HepG2 (cell line): ENCODE measurements at regions not wholly inside any gene's neighbourhood (a gene's known extent, or its start where the extent isn't known, plus 50 kb on each side); places are given as distances from the start of the nearest gene placed in this dataset.

ENCODE experiments used
- ATAC-seq: fragments of 200-7000 bp; cut with Tn5 transposase; 3 replicates; pipeline ENCODE4 v1.9.1; 2020; ENCODE audit warnings: mild to moderate bottlenecking, moderate library complexity
- BruUV-seq: library from RNA; stranded (reverse); fragments of 400-500 nt; replicated peaks from 2 replicates; lab custom pipeline; 2021; lab: Mats Ljungman, UMichigan
- CTCF ChIA-PET: fragments of 300-600 bp; formaldehyde crosslinking; extraction: SDS; loops from one replicate; lab custom pipeline; 2021; ENCODE audit warnings: low total read pairs, inconsistent platforms, low intra/inter-chr PET ratio; lab: Yijun Ruan, JAX
- POLR2A ChIA-PET: fragments of 350-600 bp; sonication (Branson Sonifier 250); formaldehyde crosslinking; loops from one replicate; lab custom pipeline; 2020; ENCODE audit warnings: antibody characterized with exemption, inconsistent platforms; lab: Yijun Ruan, JAX
- DNase-seq: peaks from one replicate; pipeline ENCODE4 v3.0.0-alpha.2; 2015; ENCODE audit warnings: low spot score
- FAIRE-seq: peaks from 3 replicates; lab custom pipeline; 2011; peaks lifted over from hg19 to GRCh38; lab: Jason Lieb, UNC
- H2AFZ ChIP-seq: one replicate; pipeline ENCODE4 v1.6.1; 2011; ENCODE audit warnings: low read length, inconsistent platforms
- H3K27ac ChIP-seq: fragments of 300-600 bp; 3 replicates; pipeline ENCODE4 v1.8.0; 2011; ENCODE audit warnings: mixed run types, mild to moderate bottlenecking, mixed read lengths, low read length, inconsistent platforms; ENCODE audit not compliant: insufficient read depth; ENCODE audit errors: extremely low read length
- H3K27me3 ChIP-seq, 2 experiments: fragments of 200-600 bp in 1 of 2; 2 replicates in 1 of 2; 3 replicates in 1 of 2; pipeline versions ENCODE4 v1.6.0 to v1.8.0; 2011; ENCODE audit warnings: low read length in 2 of 2, mild to moderate bottlenecking in 2 of 2, moderate library complexity in 2 of 2, inconsistent platforms in 1 of 2; ENCODE audit not compliant: insufficient read depth in 2 of 2, control insufficient read depth in 1 of 2
- H3K36me3 ChIP-seq, 2 experiments: fragments of 200-600 bp in 1 of 2; replicated peaks in 1 of 2; 2 replicates in 1 of 2; 3 replicates in 1 of 2; pipeline versions ENCODE4 v1.5.1 to v1.8.0; 2011; ENCODE audit warnings: low read length in 2 of 2, inconsistent platforms in 1 of 2; ENCODE audit not compliant: insufficient read depth in 2 of 2, control insufficient read depth in 1 of 2
- H3K4me1 ChIP-seq: 2 replicates; pipeline ENCODE4 v1.5.1; 2012; ENCODE audit warnings: low read length, inconsistent platforms; ENCODE audit not compliant: insufficient read depth
- H3K4me2 ChIP-seq: 2 replicates; pipeline ENCODE4 v1.6.0; 2011; ENCODE audit warnings: low read depth, low read length, inconsistent platforms
- H3K4me3 ChIP-seq, 3 experiments: fragments of 200-600 bp in 1 of 3; sonication (generic), shearing (Covaris generic) in 1 of 3; replicated peaks in 1 of 3; 2 replicates each; pipeline ENCODE4 v1.5.1; 2011 to 2016; ENCODE audit warnings: low read length in 3 of 3, inconsistent platforms in 2 of 3, low read depth in 2 of 3, mild to moderate bottlenecking in 2 of 3, control low read depth in 1 of 3, mixed read lengths in 1 of 3; ENCODE audit not compliant: insufficient read depth in 1 of 3
- H3K79me2 ChIP-seq: one replicate; pipeline ENCODE4 v1.6.1; 2011; ENCODE audit warnings: low read length, inconsistent platforms; ENCODE audit not compliant: insufficient read depth
- H3K9ac ChIP-seq: 2 replicates; pipeline ENCODE4 v1.6.0; 2011; ENCODE audit warnings: mild to moderate bottlenecking, low read depth, low read length, inconsistent platforms; ENCODE audit not compliant: insufficient read depth
- H3K9me3 ChIP-seq: 2 replicates; pipeline ENCODE4 v1.5.1; 2012; ENCODE audit warnings: mild to moderate bottlenecking, low read length
- H4K20me1 ChIP-seq: 2 replicates; pipeline ENCODE4 v1.6.0; 2011; ENCODE audit warnings: inconsistent platforms, mild to moderate bottlenecking, low read length, moderate library complexity; ENCODE audit not compliant: insufficient read depth
- CCDC6 ChIP-seq: sonication (generic); formaldehyde crosslinking; IDR thresholded peaks from 2 replicates; pipeline ENCODE4 v1.8.1; 2022; ENCODE audit warnings: mild to moderate bottlenecking, missing genetic modification reagents, moderate library complexity
- GATAD2A ChIP-seq: IDR thresholded peaks from 2 replicates; pipeline ENCODE4 v1.6.1; 2016
- MZF1 ChIP-seq: sonication (generic); formaldehyde crosslinking; IDR thresholded peaks from 2 replicates; pipeline ENCODE4 v1.8.1; 2023; ENCODE audit warnings: mild to moderate bottlenecking, missing genetic modification reagents, borderline replicate concordance
- SIN3A ChIP-seq: IDR thresholded peaks from 2 replicates; pipeline ENCODE4 v1.6.1; 2011; ENCODE audit warnings: low read depth, mild to moderate bottlenecking, control low read depth, low read length, borderline replicate concordance
- SKIL ChIP-seq: sonication (generic); formaldehyde crosslinking; IDR thresholded peaks from 2 replicates; pipeline ENCODE4 v1.8.0; 2022; ENCODE audit warnings: missing genetic modification reagents, mild to moderate bottlenecking, moderate library complexity, borderline replicate concordance
- TERF1 ChIP-seq: sonication (generic); formaldehyde crosslinking; IDR thresholded peaks from 2 replicates; pipeline ENCODE4 v1.8.0; 2022; ENCODE audit warnings: mild to moderate bottlenecking, missing genetic modification reagents, moderate library complexity
- ZBTB3 ChIP-seq: sonication (generic); formaldehyde crosslinking; IDR thresholded peaks from 2 replicates; pipeline ENCODE4 v1.4.0; 2020; ENCODE audit warnings: low read depth, mild to moderate bottlenecking, moderate library complexity, missing genetic modification reagents, borderline replicate concordance
- ZBTB38 ChIP-seq: sonication (generic); formaldehyde crosslinking; IDR thresholded peaks from 2 replicates; pipeline ENCODE4 v1.5.1; 2020; ENCODE audit warnings: mild to moderate bottlenecking, missing genetic modification reagents
- ZHX2 ChIP-seq, 2 experiments: sonication (generic) in 1 of 2; formaldehyde crosslinking in 1 of 2; IDR thresholded peaks; 2 replicates each; pipeline versions ENCODE4 v1.6.1 to v1.9.0; 2014 to 2022; ENCODE audit warnings: antibody characterized with exemption in 1 of 2, borderline replicate concordance in 1 of 2, inconsistent platforms in 1 of 2, low read depth in 1 of 2, missing genetic modification reagents in 1 of 2
- ZNF362 ChIP-seq: sonication (generic); formaldehyde crosslinking; IDR thresholded peaks from 2 replicates; pipeline ENCODE4 v1.4.0; 2020; ENCODE audit warnings: missing genetic modification reagents, mild to moderate bottlenecking, borderline replicate concordance
- ZNF776 ChIP-seq: sonication (generic); formaldehyde crosslinking; IDR thresholded peaks from 2 replicates; pipeline ENCODE4 v1.4.0; 2020; ENCODE audit warnings: mild to moderate bottlenecking, missing genetic modification reagents
- WGBS: methylation state at CpG from one replicate; pipeline ENCODE4 v1.1.6; 2017; ENCODE audit warnings: low lambda C conversion rate; 5-methylcytosine and 5-hydroxymethylcytosine counted together
- in situ Hi-C: cut with HindIII; loops from 2 replicates; pipeline ENCODE4 v1.10.0; 2017; ENCODE audit warnings: low pct_unique_long_range_greater_than_20kb; ENCODE audit not compliant: extremely low pct_ligation_motif_present
- intact Hi-C: fragments of 100-400 bp; cut with micrococcal nuclease; formaldehyde crosslinking; loops from one replicate; pipeline ENCODE4 v1.10.0; 2022; ENCODE audit not compliant: unreplicated experiment

- FAIRE-seq, result no peak
- no TSS peak for BruUV-seq
- TF ChIP-seq ZBTB38, result no peak
- TF ChIP-seq MZF1 (CRISPR knock-in tag), result no peak
- no peak for TF ChIP-seq TERF1 (CRISPR knock-in tag)
- no peak for TF ChIP-seq ZNF776 (CRISPR knock-in tag)
- TF ChIP-seq SIN3A, result no peak
- TF ChIP-seq ZBTB3 (CRISPR knock-in tag), result no peak
- TF ChIP-seq CCDC6 (CRISPR knock-in tag), result no peak
- no peak for TF ChIP-seq GATAD2A (CRISPR knock-in tag)
- no peak for TF ChIP-seq ZNF362
- no peak for TF ChIP-seq SKIL
- no peak for TF ChIP-seq ZHX2 (IDR thresholded peaks at IDR 0.05; ENCODE audit: low read depth)
- no peak for TF ChIP-seq ZHX2 (CRISPR knock-in tag; IDR thresholded peaks at IDR 0.05; ENCODE audit: borderline replicate concordance)
These were observed 221.6 kb downstream of the LPIN1 start for GRCh38 chr2:11967946-11968465.

More at GRCh38 chr2:11967946-11968465, 221.6 kb downstream of the LPIN1 start:
- no peak overlapping the region for H3K27ac ChIP-seq
- WGBS, result 10% methylated on average over 7 of the region's 7 CpGs
- no peaks in the 10 kb centered on the region for H3K79me2 ChIP-seq
- in situ Hi-C loops (no loop called here), intact Hi-C loops (no loop called here)
- 0 out of 5 replicates have a peak, but pooled peaks cover 0 to 5% of the 10 kb centered on the region in 2 experiments for H3K27me3 ChIP-seq
- DNase-seq, result no peak
- ChIA-PET POLR2A (no interaction called here), CTCF (no interaction called here)
- H3K4me2 ChIP-seq, result no peak overlapping the region
- H2AFZ ChIP-seq, result no peak overlapping the region
- no peak overlapping the region for H3K9ac ChIP-seq
- ATAC-seq, result no peak; the same call in 2 of the 3 replicates
- no peaks in the 10 kb centered on the region for H3K36me3 ChIP-seq
- no peaks in the 10 kb centered on the region for H4K20me1 ChIP-seq
- H3K9me3 ChIP-seq, result no peaks in the 10 kb centered on the region
- H3K4me3 ChIP-seq, result no peak overlapping the region
- H3K4me1 ChIP-seq, result no peaks in the 10 kb centered on the region
